ENCODE measurements at regions not wholly inside any gene's neighbourhood (a gene's known extent, or its start where the extent isn't known, plus 50 kb on each side); places are given as distances from the start of the nearest gene placed in this dataset.
A peak's percentile ranks its signal among the peaks of the same experiment; 100 is the strongest.

DNA sequence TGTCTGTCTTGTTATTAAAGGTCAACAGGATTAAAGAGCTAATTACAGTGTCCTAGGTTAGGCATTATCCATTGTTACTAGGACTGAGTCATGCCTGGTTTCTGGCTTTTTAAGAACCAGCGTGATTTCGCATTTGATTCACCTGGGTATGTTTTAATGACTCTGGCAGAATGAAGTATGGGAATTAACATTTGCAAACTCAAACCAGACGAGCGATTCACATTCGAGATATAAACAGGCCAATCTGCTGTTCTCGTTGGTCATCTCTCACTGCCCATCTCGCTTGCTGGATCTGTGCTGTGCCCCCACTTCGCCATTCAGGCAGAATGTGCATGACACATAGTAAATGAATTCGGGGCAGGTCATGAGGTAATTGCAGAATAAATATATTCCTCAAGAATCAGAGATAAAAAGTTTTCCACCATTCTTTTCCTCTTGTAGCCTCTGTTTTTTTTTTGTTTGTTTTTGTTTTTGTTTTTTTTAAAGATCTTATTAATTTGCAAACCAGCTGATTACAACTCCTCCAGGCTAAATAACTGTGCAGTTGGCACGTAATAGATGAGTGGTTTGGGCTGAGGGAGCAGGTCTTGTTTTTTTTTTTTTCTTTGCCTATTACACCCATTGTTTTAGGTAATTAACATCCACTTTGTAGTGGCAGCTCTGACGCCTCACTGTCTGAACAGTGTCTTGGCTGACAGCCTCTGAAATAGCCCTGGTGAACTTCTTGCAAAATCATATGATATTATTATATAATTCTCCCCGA lies 313.5 kb upstream of the MSX2 start:
- DNase-seq (ENCODE audit: low read depth) = no peak

DNA sequence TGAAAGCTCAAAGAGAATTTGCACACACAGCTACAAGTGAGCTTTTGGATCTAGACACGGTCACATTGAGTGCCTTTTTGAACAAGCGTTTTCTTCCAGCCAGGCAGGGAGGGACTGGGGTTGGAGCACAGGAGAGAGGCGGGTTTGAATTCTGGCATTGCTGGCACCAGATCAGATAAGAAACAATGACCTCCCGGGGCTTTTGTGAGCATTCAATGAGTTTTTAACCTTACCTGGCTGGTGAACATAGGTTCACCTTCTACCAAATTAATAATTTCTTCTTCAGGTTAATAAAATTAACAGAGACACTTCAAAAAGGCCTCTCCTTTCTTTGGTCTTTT lies 312.9 kb upstream of the MSX2 start:
- no peak for DNase-seq (ENCODE audit: low read depth)

DNA sequence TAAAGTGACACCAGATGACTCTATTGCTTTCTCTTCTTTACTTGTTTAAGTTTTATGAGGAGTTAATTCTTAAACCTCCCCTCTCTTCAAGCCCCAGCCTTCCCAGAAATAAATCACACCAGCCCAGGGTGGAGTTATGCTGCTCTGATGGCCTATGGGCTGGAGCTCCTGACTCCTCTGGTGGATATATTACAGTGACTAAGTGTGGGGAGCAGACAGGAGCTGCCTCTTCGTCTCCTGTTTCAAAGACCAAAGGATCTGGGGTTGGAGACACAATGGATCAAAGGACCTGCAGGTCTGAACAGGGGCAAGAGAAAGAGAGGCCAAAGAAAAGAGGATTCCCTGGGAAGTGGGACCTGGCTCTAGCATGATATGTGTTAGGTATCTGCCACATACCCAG lies 312.0 kb upstream of the MSX2 start:
- DNase-seq (ENCODE audit: low read depth) = no peak

DNA sequence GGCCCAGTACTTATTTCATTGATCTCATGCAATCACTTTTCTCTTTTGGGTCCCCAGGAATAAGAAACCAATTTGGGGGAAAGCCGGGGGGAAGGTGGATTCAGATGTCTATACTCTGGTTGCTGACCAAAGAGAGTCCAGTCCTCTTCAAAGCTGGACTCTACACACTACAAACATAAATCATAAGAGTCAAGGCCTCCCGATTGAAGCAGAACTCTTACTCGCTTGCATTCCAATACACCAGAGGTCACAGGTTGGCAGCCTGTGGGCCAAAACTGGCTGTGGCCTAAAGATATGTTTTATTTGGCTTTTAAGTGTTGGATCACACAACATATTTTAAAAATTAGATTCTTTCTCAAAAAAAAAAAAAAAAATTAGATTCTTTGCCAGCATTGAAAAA lies 311.4 kb upstream of the MSX2 start:
- no peak for DNase-seq (ENCODE audit: low read depth)

DNA sequence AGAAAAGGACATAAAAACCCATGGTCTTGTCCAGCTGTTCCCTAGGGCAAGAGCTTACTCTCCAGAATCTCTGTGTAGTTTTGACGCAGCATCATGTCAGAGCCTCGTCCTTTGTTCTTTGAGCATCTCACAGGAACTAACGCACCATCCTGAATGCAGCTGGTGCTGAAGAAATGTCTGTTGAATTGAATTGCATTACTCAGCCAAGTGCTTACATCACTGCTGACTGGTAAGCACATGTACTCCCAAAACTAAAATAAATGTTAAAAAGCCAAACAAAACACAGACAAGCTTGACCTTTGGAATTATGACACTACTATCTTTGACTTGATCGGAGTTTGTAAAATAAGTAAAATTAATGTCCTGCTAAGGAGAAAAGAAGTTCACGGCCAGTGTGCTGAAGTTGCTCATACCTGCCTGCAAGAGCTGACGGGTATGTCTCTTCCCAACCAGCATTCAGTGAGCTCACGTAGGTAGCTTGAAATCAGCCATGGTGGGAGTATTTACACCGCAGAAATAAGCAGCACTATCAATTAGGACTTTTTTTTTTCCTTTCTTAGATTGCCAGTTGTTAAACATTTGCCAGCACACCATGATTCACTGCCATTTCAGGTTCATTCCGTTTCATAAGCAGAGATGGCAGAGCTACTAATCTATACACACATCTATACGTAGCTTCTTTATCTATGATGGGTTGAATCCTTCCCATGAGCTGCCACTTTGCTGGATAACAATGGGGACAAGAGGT lies 310.6 kb upstream of the MSX2 start:
- DNase-seq (ENCODE audit: low read depth) = no peak

DNA sequence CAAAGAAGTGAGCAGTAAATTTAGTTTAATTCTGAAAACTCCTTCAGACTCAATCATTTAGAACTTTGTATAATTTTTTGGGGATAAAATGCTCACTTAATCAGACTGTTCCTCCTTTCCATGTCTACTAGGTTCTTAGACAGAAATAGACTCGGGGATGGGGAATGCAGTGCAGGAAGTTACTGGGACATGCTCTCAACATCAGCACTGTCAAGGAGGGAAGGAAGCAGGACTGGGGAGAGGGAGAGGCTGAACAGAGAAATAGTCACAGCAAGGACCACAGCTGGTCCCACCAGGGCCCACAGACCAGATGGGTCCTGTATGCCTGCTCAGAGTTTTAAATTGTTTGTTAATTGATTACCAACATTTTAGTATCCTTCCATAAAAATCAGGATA lies 310.1 kb upstream of the MSX2 start:
- DNase-seq (ENCODE audit: low read depth) = no peak

DNA sequence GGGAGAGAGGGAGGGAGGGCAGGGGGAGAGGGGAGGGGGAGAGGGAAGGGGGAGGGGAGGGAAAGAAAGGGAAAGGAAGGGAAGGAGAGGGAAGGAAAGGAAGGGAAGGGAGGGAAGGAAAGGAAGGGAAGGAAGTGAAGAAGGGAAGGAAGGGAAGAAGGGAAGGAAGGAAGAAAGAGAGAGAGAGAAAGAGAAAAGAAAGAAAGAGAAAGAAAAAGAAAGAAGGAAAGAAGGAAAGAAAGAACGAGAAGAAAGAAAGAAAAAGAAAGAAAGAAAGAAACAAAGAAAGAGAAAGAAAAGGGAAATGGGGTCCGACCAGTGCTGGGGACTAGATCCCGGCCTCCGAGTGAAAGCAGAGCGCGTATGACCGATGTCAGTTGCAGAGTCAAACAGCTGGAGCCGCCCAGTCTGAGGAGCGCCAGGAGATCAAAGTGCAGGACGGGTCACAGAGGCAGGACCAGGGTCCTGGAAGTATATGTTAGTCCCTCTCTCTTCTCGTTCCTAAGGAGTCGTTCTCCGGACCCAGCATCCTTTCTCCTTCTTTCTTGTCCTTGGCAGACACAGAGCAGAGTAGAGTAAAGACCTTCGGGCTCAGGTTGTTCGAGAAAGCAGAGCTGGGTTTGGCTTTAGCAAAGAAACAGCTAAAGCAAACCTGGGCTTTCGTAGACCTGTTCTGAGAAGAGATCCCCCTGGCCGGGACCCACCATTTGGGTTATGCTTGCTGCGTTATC lies 305.4 kb upstream of the MSX2 start:
- DNase-seq (ENCODE audit: low read depth) = no peak

DNA sequence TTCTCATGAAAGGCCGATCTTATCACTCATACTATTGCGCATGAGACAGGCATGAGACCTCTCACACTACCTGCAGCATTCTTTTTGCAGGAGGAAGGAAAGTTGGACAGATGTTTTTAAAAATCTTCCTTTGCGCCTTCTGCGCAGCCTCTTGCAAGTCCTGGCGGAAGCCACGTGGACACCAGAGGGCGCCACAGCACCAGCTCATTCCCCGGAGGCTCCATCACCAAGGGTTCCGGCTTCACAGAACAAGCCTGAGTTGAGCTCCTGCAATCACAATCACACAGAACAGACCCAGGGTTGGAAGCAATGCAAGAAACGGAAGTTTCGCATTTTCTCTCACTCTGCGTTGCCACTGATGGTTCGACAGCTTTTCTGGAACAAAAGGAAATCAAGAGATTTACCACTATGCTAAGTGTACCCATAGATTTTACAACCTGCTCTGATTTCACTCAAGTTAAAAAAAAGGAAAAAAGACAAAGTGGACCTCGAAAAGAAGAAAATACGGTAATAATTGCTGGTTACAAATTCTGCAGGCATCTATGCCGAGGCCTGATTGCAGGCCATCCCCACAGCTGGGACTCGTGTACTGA lies 304.7 kb upstream of the MSX2 start:
- DNase-seq (ENCODE audit: low read depth) = peak; percentile 77

DNA sequence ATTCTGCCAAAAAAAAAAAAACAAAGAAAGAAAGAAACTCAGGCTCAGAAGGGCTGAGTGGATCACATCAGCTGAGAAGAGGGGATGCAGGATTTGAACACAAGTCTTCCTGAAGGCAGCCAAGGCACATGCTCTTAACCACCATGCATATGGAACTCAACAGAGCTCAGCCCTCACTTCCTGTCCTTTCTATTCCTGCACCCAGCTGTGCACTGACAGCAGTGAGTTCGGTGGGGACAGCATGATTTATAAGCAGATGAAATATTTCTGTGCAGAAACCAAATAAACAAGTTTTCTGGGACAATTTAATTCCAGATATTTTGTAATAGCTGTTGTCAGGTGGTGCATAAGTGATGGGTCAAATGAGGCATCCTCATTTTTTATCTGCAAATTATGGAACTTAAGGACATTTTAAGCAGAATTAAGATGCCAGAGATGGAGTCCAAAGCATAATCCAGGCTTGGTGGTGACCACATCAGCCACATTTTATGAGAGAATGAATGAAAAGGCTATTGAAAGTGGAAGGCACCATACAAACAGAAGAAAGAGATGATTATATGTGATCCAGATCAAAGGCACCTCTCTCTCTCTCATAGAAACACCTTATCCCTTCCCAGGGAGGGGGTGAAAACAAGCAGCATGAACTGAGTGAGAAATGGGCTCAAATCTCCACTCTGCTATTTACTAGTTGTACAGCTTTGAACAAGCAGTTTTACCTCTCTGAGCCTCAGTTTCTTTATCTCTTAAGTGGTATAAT lies 303.6 kb upstream of the MSX2 start:
- DNase-seq (ENCODE audit: low read depth) = no peak

DNA sequence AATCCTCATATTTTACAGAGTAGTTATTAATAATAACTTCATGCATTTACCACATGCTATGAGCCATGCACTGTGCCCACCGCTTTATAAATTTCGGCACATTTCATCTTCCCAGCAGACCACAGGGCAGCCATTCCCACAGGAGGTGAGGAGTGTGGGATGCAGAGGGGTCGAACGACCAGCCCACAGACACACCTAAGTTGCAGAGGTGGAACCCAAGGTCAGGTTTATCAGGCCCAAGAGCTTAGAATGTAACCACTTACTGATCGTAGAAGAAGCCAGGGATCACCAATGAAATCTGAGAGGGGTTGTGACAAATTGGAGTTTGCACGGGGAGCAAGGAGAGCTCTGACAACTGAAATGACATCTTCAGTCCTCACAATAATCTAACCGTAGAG lies 303.0 kb upstream of the MSX2 start:
- no peak for DNase-seq (ENCODE audit: low read depth)

DNA sequence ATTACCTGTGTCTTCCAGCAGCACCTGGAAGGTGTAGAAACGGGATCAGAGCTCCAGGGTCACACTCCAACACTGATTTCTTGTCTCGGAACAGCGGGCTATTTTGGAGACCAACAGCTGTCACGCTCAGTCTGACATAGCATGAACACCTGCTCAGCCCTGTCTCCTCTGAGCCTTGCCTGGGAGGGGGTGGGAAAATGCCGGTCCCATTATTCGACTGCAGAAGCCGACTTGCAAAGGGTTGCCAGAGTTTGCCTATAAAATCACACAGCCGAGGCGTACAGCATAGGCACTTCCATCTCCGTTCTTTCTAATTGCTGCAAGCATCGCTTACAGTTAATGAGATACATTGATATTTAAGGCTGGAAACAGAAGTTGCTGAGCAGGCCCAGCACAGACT lies 300.8 kb upstream of the MSX2 start:
- no peak for DNase-seq (ENCODE audit: low read depth)

DNA sequence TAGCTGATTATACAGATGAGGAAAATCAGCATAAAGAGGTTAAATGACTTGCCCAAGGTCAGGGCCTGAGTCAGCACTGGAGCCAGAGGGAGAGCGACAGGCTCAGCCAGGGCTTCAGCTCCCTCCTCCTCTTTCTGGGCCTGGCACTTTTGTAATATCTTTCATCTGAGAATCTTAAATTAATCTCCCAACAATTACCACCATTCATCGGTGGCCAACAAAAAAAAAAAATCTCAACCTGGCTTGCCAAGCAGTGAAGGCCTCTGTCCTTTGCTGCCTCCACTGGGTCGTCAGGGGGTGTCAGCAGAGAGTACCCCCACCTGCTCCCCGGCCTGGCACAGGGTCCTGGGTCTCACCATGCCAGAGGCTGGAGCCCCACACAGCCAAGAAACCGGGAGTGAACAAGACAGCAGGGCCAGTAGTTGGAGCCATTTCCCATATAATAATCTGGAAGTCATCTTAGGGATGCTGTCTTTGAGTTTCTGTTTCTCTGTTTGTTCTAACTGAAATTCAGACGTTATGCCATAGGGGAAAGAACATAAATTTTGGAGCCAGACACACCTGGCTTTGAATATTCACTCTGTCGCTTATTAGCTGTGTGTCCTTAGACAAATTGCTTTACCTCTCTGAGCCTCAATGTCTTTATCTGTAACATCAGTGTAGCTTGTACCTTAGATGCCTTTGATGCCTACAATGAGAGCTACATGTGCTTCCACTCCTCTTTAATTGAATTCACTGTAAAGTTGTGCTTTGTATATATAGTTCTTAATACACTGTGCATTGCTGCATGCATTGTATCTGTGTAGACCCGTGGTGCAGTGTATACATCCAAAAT lies 299.9 kb upstream of the MSX2 start:
- no peak for DNase-seq (ENCODE audit: low read depth)

DNA sequence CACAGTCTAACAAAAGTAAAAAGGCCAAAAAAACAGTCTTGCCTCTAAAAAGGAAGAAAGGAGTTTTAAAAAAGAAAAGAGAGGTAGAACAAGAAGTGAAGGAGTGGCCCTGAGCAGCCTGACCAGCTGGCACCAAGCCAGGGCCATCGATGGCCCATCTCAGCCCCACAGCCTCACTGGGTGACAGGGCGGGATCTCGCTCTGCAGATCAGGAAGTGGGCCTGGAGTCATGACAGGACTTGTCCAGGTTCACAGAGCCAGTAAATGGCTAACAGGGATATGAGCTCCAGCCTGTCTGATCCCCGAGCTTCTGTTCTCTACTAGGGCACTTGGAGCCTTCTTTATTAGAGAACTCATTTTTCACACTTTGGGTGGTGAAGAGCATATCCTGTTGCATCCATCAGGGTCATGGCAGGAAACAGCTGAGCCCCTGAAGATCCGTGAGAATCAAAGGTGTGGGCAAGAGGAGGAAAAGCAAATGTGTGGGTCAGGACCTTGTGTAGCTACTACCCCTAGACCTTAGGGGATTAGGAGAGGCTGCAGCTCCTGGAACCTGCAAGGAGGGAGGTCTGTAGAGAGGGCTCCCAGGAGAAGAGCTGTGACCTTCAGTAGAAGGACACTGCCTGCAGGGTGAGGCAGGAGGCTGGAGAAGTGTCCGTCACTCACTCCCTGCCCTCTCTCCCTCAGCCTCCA lies 299.0 kb upstream of the MSX2 start:
- no peak for DNase-seq (ENCODE audit: low read depth)

DNA sequence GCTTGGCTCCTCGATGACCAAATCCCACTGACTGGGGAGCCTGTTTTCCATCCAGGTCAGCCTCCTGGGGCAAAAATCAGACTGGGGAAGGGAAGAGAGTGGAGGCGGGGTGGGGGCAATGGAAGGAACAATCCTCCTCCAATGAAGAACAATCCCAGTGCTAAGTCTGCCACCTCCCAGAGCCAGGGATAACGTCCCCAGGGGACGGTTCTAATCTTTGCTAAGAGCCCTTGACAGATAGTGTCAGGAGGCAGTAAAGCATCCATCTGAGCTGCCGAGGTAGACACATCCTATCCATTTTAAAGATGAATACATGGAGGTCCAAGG lies 298.5 kb upstream of the MSX2 start:
- no peak for DNase-seq (ENCODE audit: low read depth)

DNA sequence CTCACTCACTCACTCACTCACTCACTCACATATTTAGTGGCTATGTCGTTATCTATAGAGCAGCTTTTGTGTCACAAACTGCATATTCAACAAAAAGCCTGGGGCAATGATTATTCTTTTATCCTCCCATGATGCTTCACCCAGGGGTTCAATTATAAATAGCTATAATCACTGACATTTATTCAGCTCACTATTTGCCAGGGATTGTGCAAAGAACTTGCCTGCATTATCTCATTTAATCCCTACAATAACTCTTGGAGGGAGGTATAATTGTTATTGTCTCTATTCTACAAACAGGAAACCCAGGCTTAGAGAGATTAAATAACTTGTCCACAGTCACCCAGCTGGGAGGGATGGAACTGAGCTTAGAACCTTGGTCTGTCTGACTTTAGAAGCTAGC lies 298.0 kb upstream of the MSX2 start:
- DNase-seq (ENCODE audit: low read depth) = no peak

DNA sequence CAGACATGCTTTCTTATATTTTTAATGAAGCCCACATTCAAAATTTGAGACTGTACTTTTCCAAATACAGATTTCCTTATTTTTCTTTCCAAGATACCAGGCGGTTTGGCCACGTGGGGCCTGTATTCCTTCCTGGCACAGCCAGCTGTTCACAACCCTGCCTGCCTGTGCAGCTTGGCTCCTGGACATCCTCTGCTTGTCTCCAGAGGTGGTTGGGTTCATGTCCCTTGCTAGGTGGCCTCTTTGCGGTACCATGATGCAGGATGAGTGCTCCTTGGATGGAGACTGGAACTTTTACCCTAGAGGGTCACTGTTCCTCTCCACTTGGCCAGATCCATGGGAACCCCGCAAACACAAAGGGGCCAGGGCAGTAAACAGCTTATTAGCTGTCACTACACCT lies 297.5 kb upstream of the MSX2 start:
- DNase-seq (ENCODE audit: low read depth) = no peak

DNA sequence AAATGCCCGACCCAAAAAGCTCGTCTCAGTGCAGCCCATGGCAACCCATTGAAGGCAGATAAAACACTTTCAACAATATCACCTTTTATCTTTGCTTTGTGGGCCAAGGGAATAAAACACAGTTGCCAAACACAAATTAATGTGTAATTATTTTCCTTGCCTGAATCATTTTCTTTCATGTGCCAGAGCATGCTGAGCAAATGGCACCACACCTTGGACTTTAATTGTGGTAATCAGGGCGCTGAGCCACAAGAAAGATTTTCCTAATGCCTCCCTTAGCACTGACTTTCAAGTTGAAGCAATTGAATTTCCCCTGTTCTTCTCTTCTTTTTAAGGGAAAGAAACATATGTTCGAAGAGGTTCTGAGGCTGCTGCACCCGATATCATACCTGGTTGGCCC lies 297.1 kb upstream of the MSX2 start:
- no peak for DNase-seq (ENCODE audit: low read depth)

DNA sequence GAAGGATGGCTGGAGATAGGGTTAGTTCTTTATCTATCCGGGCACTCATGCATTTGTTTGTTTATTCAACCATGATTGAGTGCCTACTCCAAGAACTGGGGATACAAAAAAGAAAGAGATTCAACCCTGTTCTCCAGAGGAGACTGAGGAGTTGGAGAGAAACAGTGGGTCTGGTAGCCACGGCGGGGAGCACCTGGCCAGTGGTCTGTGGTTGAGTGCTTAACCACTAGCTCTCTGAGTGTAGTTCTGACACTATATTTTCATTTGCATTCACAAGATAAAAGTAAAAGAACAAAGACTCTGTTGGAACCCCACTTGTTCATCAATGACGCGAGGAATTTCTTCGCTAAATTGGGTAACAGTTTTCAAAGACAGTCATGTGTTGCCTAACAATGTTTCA lies 295.5 kb upstream of the MSX2 start:
- DNase-seq (ENCODE audit: low read depth) = no peak

DNA sequence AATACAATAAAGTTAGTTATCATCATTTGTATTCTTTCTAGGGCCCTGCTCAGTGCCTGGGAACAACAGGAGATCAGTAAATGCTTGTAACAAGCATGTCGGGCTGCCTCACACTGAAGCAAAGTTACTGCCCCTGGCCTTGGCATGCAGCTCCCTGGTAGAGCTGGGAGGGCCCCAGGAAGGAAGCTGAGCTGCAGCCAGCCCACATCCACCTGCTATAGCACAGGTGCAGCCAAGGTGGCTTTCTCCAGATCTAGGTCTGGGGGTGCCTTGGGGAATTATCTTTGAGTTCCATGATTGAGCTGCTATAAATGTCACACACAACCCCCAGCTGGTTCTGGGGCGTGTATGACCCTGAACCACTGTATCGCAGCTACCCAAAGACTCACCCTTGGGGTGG lies 293.4 kb upstream of the MSX2 start:
- no peak for DNase-seq (ENCODE audit: low read depth)

DNA sequence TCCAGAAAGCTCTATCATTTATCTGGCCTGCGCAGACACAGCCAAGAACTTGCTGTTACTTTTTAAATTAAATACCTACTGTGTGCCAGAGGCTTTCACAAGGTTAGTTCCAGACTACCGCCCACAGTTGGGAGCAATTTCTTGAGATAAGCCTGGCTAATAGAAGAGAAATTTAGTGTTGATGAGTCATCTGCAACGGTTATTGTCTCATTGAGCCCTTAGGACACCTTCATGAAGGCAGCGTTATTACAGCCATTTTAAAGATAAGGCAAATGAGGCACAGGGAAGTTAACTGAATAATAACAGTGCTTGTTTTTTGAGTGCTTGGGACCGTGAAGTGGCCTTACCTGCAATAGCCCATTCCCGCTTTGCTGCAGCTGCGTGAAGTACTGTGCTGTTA lies 292.9 kb upstream of the MSX2 start:
- DNase-seq (ENCODE audit: low read depth) = no peak

DNA sequence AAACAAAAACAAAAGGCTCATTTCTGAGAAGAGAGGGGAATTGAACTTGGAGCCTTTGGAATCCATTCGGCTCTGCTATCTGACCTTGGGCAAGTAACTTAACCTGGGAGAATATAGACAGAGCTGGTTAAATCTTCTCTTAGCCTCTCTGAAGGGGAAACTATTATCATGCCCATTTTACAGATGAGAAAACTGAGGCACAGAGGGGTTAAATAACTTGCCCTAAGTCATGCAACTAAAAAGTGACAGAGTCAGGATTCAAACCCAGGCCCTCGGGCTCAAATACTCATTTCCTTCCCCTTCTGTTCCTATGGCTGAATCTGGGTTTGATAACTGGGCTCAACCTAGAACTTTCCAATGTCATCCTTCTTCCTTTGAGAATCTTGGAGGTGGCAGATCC lies 291.3 kb upstream of the MSX2 start:
- DNase-seq (ENCODE audit: low read depth) = no peak

Measured in activated gamma-delta T cell treated with anti-CD3 and anti-CD28 coated beads, Interleukin-2, amount 50 U/mL, for 16 hours (primary cell).